ENCODE measurements at regions not wholly inside any gene's neighbourhood (a gene's known extent, or its start where the extent isn't known, plus 50 kb on each side); places are given as distances from the start of the nearest gene placed in this dataset.

DNA sequence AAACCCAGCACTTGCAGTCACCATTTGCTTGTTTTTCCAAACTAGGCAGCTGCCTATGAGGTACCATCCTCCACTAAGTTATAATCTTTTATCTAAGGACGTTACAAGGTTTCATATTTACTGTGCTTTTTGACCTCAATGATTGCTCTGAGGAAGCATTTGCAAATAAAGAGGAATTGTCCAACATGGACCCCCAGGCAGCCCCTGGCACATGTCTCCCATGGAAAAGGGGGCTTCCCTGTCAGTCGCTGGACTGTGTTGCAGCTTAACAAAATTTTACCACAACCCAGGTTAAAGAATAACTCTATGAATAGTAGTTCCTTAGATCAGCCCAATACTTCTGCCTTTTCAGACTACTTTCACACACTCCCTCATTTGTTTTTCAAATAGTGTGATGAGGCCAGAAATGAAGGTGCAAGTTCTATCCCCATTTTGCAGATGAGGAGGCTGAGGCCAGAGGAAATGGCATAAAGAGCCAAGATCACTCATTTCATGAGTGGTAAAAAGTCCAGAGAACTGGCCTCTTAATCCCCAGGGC, 52.8 kb upstream of the ZPBP start:
- DNase-seq (ENCODE audit: low spot score): no peak
- intact Hi-C loops (cut with DNase I): no loop called here

DNA sequence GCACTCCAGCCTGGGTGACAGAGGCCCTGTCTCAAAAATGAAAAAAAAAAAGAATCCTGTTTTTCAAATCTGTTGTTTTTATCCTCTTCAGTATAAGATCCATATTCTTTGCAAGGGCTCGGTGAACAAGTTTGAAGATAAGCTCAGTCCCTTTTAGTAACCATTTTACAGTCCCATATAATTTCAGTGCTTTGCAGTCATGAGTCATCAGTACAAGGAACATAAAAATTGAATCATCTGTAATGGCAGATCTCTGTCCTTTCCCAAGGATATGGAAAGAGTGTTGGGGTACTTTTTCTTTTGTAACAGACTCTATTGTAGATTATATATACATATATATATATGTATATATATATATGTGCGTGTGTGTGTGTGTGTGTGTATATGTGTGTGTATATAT, 52.2 kb upstream of the ZPBP start:
- intact Hi-C loops (cut with DNase I): no loop called here

More for the DNA sequence above, 52.2 kb upstream of the ZPBP start:
- DNase-seq (ENCODE audit: low spot score): no peak
